Common myeloid progenitor, CD34-positive (primary cell): ENCODE measurements at regions not wholly inside any gene's neighbourhood (a gene's known extent, or its start where the extent isn't known, plus 50 kb on each side); places are given as distances from the start of the nearest gene placed in this dataset.

Experiments
- CTCF ChIA-PET: fragments of 350-600 bp; sonication (Branson Sonifier 250); formaldehyde crosslinking; loops from one replicate; lab custom pipeline; 2021; ENCODE audit warnings: antibody characterized with exemption; lab: Charles Lee
- POLR2A ChIA-PET: fragments of 350-600 bp; sonication (Branson Sonifier 250); formaldehyde crosslinking; loops from one replicate; lab custom pipeline; 2021; ENCODE audit warnings: antibody characterized with exemption; lab: Charles Lee
- DNase-seq, 3 donors: peaks; one replicate each; pipeline versions ENCODE4 v3.0.0 to v3.0.0-alpha.2; 2013
- H3K27ac ChIP-seq, 2 experiments: 1 replicate in 1 of 2; 2 replicates in 1 of 2; pipeline ENCODE4 v1.7.0; 2013; ENCODE audit warnings: inconsistent platforms in 2 of 2, low read length in 2 of 2, mild to moderate bottlenecking in 2 of 2, low read depth in 1 of 2, moderate library complexity in 1 of 2; ENCODE audit not compliant: severe bottlenecking in 2 of 2, insufficient read depth in 1 of 2, poor library complexity in 1 of 2
- H3K27me3 ChIP-seq, 5 experiments: replicated peaks in 2 of 5; 1 replicate in 3 of 5; 2 replicates in 2 of 5; pipeline versions ENCODE4 v1.6.1 to v1.7.0; 2013; ENCODE audit warnings: low read length in 4 of 5, mild to moderate bottlenecking in 2 of 5, moderate library complexity in 2 of 5, inconsistent platforms in 1 of 5; ENCODE audit not compliant: insufficient read depth in 5 of 5, control insufficient read depth in 4 of 5
- H3K36me3 ChIP-seq, 4 experiments: 1 replicate in 2 of 4; 2 replicates in 2 of 4; pipeline versions ENCODE4 v1.6.1 to v1.7.0; 2013; ENCODE audit warnings: low read length in 3 of 4, control low read depth in 1 of 4, mild to moderate bottlenecking in 1 of 4; ENCODE audit not compliant: control insufficient read depth in 4 of 4, insufficient read depth in 4 of 4
- H3K4me1 ChIP-seq, 4 experiments: 1 replicate in 3 of 4; 2 replicates in 1 of 4; pipeline versions ENCODE4 v1.6.1 to v1.7.1; 2013; ENCODE audit warnings: low read length in 3 of 4, mild to moderate bottlenecking in 3 of 4, control low read depth in 1 of 4, inconsistent platforms in 1 of 4, moderate library complexity in 1 of 4; ENCODE audit not compliant: control insufficient read depth in 4 of 4, insufficient read depth in 4 of 4; ENCODE audit errors: control extremely low read depth in 1 of 4
- H3K4me3 ChIP-seq, 7 experiments: 1 replicate in 4 of 7; 2 replicates in 3 of 7; pipeline versions ENCODE4 v1.5.1 to v1.7.0; 2013; ENCODE audit warnings: mild to moderate bottlenecking in 7 of 7, low read length in 6 of 7, moderate library complexity in 6 of 7, inconsistent platforms in 2 of 7, low read depth in 2 of 7, control low read depth in 1 of 7; ENCODE audit not compliant: insufficient read depth in 4 of 7, control insufficient read depth in 1 of 7; ENCODE audit errors: extremely low read depth in 1 of 7
- H3K9me3 ChIP-seq, 5 experiments: 1 replicate in 4 of 5; 2 replicates in 1 of 5; pipeline versions ENCODE4 v1.6.1 to v1.7.1; 2013; ENCODE audit warnings: low read length in 4 of 5, mild to moderate bottlenecking in 2 of 5, inconsistent platforms in 1 of 5, low read depth in 1 of 5, moderate library complexity in 1 of 5; ENCODE audit not compliant: control insufficient read depth in 4 of 5, insufficient read depth in 2 of 5; ENCODE audit errors: control extremely low read depth in 1 of 5
- WGBS: methylation state at CpG from one replicate; pipeline ENCODE4 v1.1.5; 2013; ENCODE audit not compliant: insufficient coverage; 5-methylcytosine and 5-hydroxymethylcytosine counted together

GRCh38 chr22:27671413-27671935 lies 130.1 kb downstream of the MN1 start:
- peaks cover 6 to 63% (median 57%) of the 10 kb centered on the region in 4 experiments for H3K4me1 ChIP-seq
- POLR2A ChIA-PET = interaction anchor here (0.6 to 0.9 kb wide), 2 partner anchors 36 to 59 kb away, joined by 3 read pairs; no protein-coding TSS in a partner anchor
- DNase-seq = peak in 2 of 3 donors; percentile 13 to 30
- H3K4me3 ChIP-seq = peak overlapping the region in 2 of 7 experiments; percentile 33 to 48
- H3K27me3 ChIP-seq = no peaks in the 10 kb centered on the region
- H3K27ac ChIP-seq = peak overlapping the region in 1 of 2 experiments; percentile 80
- H3K36me3 ChIP-seq = no peaks in the 10 kb centered on the region
- H3K9me3 ChIP-seq = no peaks in the 10 kb centered on the region
- 83% methylated on average over 2 of the region's 3 CpGs for WGBS
- CTCF ChIA-PET = interaction anchor here (0.7 to 2.7 kb wide), 3 partner anchors 10 to 77 kb away, joined by 3 to 14 read pairs (median 4); no protein-coding TSS in a partner anchor

- Histone ChIP-seq H3K4me1 (peaks cover 6 to 50% (median 45%) of the 10 kb centered on the region in 4 experiments), H3K27ac (no peak overlapping the region), H3K36me3 (no peaks in the 10 kb centered on the region), H3K4me3 (no peak overlapping the region), H3K27me3 (no peaks in the 10 kb centered on the region), H3K9me3 (no peaks in the 10 kb centered on the region)
- CTCF ChIA-PET = no interaction called here
- no peak for DNase-seq
- POLR2A ChIA-PET = interaction anchor here (0.5 kb wide), 1 partner anchor 425 kb away, joined by 3 read pairs; no protein-coding TSS in a partner anchor
- 94% methylated on average over 8 of the region's 9 CpGs for WGBS
Measured at GRCh38 chr22:27672721-27673418, 128.7 kb downstream of the MN1 start.

- peaks cover 6 to 42% (median 38%) of the 10 kb centered on the region in 4 experiments for H3K4me1 ChIP-seq
- DNase-seq = no peak
- ChIA-PET CTCF (no interaction called here), POLR2A (no interaction called here)
- no peaks in the 10 kb centered on the region for H3K27me3 ChIP-seq
- H3K36me3 ChIP-seq = no peaks in the 10 kb centered on the region
- no peaks in the 10 kb centered on the region for H3K9me3 ChIP-seq
- WGBS = 58% methylated on average over 14 of the region's 15 CpGs
- H3K4me3 ChIP-seq = peak overlapping the region in 1 of 7 experiments; percentile 5
- H3K27ac ChIP-seq = no peak overlapping the region
Measured at GRCh38 chr22:27673839-27674238, 127.7 kb downstream of the MN1 start.

- no peak overlapping the region for H3K27ac ChIP-seq
- no peak for DNase-seq
- peaks cover 4 to 40% (median 35%) of the 10 kb centered on the region in 4 experiments for H3K4me1 ChIP-seq
- ChIA-PET CTCF (no interaction called here), POLR2A (no interaction called here)
- H3K27me3 ChIP-seq = no peaks in the 10 kb centered on the region
- no peaks in the 10 kb centered on the region for H3K9me3 ChIP-seq
- 90% methylated on average over 4 of the region's 4 CpGs for WGBS
- H3K4me3 ChIP-seq = peak overlapping the region in 1 of 7 experiments; percentile 5
- H3K36me3 ChIP-seq = no peaks in the 10 kb centered on the region
Measured at GRCh38 chr22:27674261-27674923, 127.2 kb downstream of the MN1 start.

- 92% methylated on average over 3 of the region's 4 CpGs for WGBS
- H3K4me3 ChIP-seq = no peak overlapping the region
- ChIA-PET POLR2A (no interaction called here), CTCF (interaction anchor here (1.0 kb wide), 1 partner anchor 33 kb away, joined by 3 read pairs; no protein-coding TSS in a partner anchor)
- peaks cover 0 to 18% (median 15%) of the 10 kb centered on the region in 4 experiments for H3K4me1 ChIP-seq
- H3K9me3 ChIP-seq = no peaks in the 10 kb centered on the region
- H3K27ac ChIP-seq = no peak overlapping the region
- H3K36me3 ChIP-seq = no peaks in the 10 kb centered on the region
- H3K27me3 ChIP-seq = no peaks in the 10 kb centered on the region
- DNase-seq = no peak
Measured at GRCh38 chr22:27676545-27677213, 124.9 kb downstream of the MN1 start.

- Histone ChIP-seq H3K27ac (no peak overlapping the region), H3K9me3 (no peaks in the 10 kb centered on the region), H3K27me3 (no peaks in the 10 kb centered on the region), H3K36me3 (no peaks in the 10 kb centered on the region), H3K4me3 (no peak overlapping the region), H3K4me1 (peaks cover 0 to 16% (median 11%) of the 10 kb centered on the region in 4 experiments)
- WGBS = 81% methylated on average over 26 of the region's 27 CpGs
- CTCF ChIA-PET = interaction anchor here (0.6 to 1.5 kb wide), 4 partner anchors 8 to 100 kb away, joined by 3 to 5 read pairs (median 4); no protein-coding TSS in a partner anchor
- POLR2A ChIA-PET = interaction anchor here (0.6 kb wide), 1 partner anchor 41 kb away, joined by 4 read pairs; no protein-coding TSS in a partner anchor
- DNase-seq = no peak
Measured at GRCh38 chr22:27677905-27678458, 123.6 kb downstream of the MN1 start.
